RPMI8226 (cell line): ENCODE measurements at regions not wholly inside any gene's neighbourhood (a gene's known extent, or its start where the extent isn't known, plus 50 kb on each side); places are given as distances from the start of the nearest gene placed in this dataset.
A peak's percentile ranks its signal among the peaks of the same experiment; 100 is the strongest.
"Not testable (repeated sequence)": the region's sequence is repeated elsewhere in the genome, so short reads cannot be mapped to it uniquely, and the experiment has no call there.

Source experiments
- DNase-seq: peaks from one replicate; pipeline ENCODE4 v3.0.0-alpha.2; 2015

- DNase-seq, result no peak
These were observed 224.0 kb upstream of the FERD3L start for GRCh38 chr7:19369182-19369581.

GRCh38 chr7:19368491-19368925, 223.3 kb upstream of the FERD3L start:
- DNase-seq, result no peak

- no peak for DNase-seq
These were observed 219.7 kb upstream of the FERD3L start for GRCh38 chr7:19364950-19365349.

GRCh38 chr7:19362099-19362498, 216.9 kb upstream of the FERD3L start:
- no peak for DNase-seq

GRCh38 chr7:19353180-19353579, 208.0 kb upstream of the FERD3L start:
- no peak for DNase-seq

- no peak for DNase-seq
These were observed 207.1 kb upstream of the FERD3L start for GRCh38 chr7:19352305-19352695.

GRCh38 chr7:19351341-19352304, 206.4 kb upstream of the FERD3L start:
- no peak for DNase-seq

- no peak for DNase-seq
These were observed 194.3 kb upstream of the FERD3L start for GRCh38 chr7:19339512-19339911.

GRCh38 chr7:19338512-19338911, 193.3 kb upstream of the FERD3L start:
- DNase-seq, result not testable (repeated sequence)

- DNase-seq, result no peak
These were observed 191.7 kb upstream of the FERD3L start for GRCh38 chr7:19336836-19337383.

- DNase-seq, result no peak
These were observed 188.5 kb upstream of the FERD3L start for GRCh38 chr7:19333706-19334105.

- DNase-seq, result no peak
These were observed 181.8 kb upstream of the FERD3L start for GRCh38 chr7:19327018-19327417.

- DNase-seq, result no peak
These were observed 176.8 kb upstream of the FERD3L start for GRCh38 chr7:19322002-19322401.

GRCh38 chr7:19318287-19318686, 173.1 kb upstream of the FERD3L start:
- no peak for DNase-seq

GRCh38 chr7:19317461-19317860, 172.2 kb upstream of the FERD3L start:
- DNase-seq, result no peak

GRCh38 chr7:19312416-19312815, 167.2 kb upstream of the FERD3L start:
- no peak for DNase-seq

GRCh38 chr7:19307554-19307953, 162.3 kb upstream of the FERD3L start:
- no peak for DNase-seq

- peak; percentile 6 for DNase-seq
These were observed 160.5 kb upstream of the FERD3L start for GRCh38 chr7:19305698-19306097.

- DNase-seq, result no peak
These were observed 158.9 kb upstream of the FERD3L start for GRCh38 chr7:19304086-19304485.

- no peak for DNase-seq
These were observed 157.5 kb upstream of the FERD3L start for GRCh38 chr7:19302731-19303130.

- DNase-seq, result no peak
These were observed 151.4 kb upstream of the FERD3L start for GRCh38 chr7:19296617-19297016.

GRCh38 chr7:19295376-19295775, 150.2 kb upstream of the FERD3L start:
- DNase-seq, result no peak

- no peak for DNase-seq
These were observed 149.4 kb upstream of the FERD3L start for GRCh38 chr7:19294619-19295018.

- no peak for DNase-seq
These were observed 148.2 kb upstream of the FERD3L start for GRCh38 chr7:19293431-19293830.
